ENCODE measurements at regions not wholly inside any gene's neighbourhood (a gene's known extent, or its start where the extent isn't known, plus 50 kb on each side); places are given as distances from the start of the nearest gene placed in this dataset.

- Histone ChIP-seq H3K27ac (ENCODE audit: extremely low read depth, low read depth, low read length) (no peak overlapping the region), H3K27me3 (ENCODE audit: control insufficient read depth in 2 of 2, insufficient read depth in 2 of 2, low read length in 2 of 2) (peaks cover 41 to 62% of the 10 kb centered on the region in 2 experiments; a peak in 4 of 5 replicates), H2AFZ (ENCODE audit: low read depth, low read length) (no peak overlapping the region), H3K9ac (ENCODE audit: insufficient read depth in 1 of 2, low read depth in 2 of 2, low read length in 2 of 2) (no peak overlapping the region), H3K4me2 (ENCODE audit: insufficient read depth, low read length) (no peak overlapping the region), H3K9me3 (replicated peaks; ENCODE audit: control insufficient read depth, insufficient read depth, low read depth, low read length) (no peaks in the 10 kb centered on the region), H3K36me3 (ENCODE audit: control insufficient read depth, insufficient read depth, low read length) (no peaks in the 10 kb centered on the region), H3K79me2 (ENCODE audit: control insufficient read depth, insufficient read depth, low read length) (no peaks in the 10 kb centered on the region), H3K9me1 (ENCODE audit: control insufficient read depth, insufficient read depth, low read length) (no peaks in the 10 kb centered on the region), H4K20me1 (replicated peaks; ENCODE audit: control insufficient read depth, insufficient read depth, low read length) (no peaks in the 10 kb centered on the region), H3K4me3 (no peak overlapping the region), H3K4me1 (replicated peaks in 1 of 2; ENCODE audit: control insufficient read depth in 2 of 2, insufficient read depth in 2 of 2, low read length in 2 of 2) (no peaks in the 10 kb centered on the region)
- TF ChIP-seq WHSC1 (IDR thresholded peaks at IDR 0.05; ENCODE audit: low read length) (no peak), SUPT5H (IDR thresholded peaks at IDR 0.05) (no peak), STAT5B (CRISPR knock-in tag; IDR thresholded peaks at IDR 0.05) (no peak), BDP1 (IDR thresholded peaks at IDR 0.05; ENCODE audit: insufficient read depth, insufficient read length) (no peak), CCNT2 (IDR thresholded peaks at IDR 0.05; ENCODE audit: borderline replicate concordance, extremely low read depth, insufficient read length, low read depth, low read length) (no peak), NELFE (IDR thresholded peaks at IDR 0.05; ENCODE audit: insufficient read depth, insufficient read length) (no peak), BRF2 (IDR thresholded peaks at IDR 0.05; ENCODE audit: borderline replicate concordance, insufficient read depth, insufficient read length) (no peak), LCOR (CRISPR knock-in tag; IDR thresholded peaks at IDR 0.05) (no peak), E2F6 (IDR thresholded peaks at IDR 0.05; ENCODE audit: borderline replicate concordance in 1 of 2, extremely low read depth in 1 of 2, insufficient read depth in 1 of 2, insufficient read length in 1 of 2, low read depth in 1 of 2, low read length in 1 of 2, poor library complexity in 1 of 2, severe bottlenecking in 1 of 2) (no peak)
- TF ChIP-seq, protein P1, sequence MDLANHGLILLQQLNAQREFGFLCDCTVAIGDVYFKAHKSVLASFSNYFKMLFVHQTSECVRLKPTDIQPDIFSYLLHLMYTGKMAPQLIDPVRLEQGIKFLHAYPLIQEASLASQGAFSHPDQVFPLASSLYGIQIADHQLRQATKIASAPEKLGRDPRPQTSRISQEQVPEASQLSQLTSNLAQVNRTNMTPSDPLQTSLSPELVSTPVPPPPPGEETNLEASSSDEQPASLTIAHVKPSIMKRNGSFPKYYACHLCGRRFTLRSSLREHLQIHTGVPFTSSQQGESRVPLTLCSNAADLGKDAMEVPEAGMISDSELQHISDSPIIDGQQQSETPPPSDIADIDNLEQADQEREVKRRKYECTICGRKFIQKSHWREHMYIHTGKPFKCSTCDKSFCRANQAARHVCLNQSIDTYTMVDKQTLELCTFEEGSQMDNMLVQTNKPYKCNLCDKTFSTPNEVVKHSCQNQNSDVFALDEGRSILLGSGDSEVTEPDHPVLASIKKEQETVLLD (IDR thresholded peaks at IDR 0.05) = no peak
- POLR2A ChIA-PET = interaction anchor here (0.6 to 1.0 kb wide), 2 partner anchors 24 to 89 kb away, joined by 3 read pairs; no protein-coding TSS in a partner anchor
- CTCF ChIA-PET (ENCODE audit: low intra/inter-chr PET ratio) = no interaction called here
- WGBS (ENCODE audit: insufficient coverage, low coverage, missing lambda C conversion rate) = 0% methylated on average over 14 of the region's 14 CpGs
- in situ Hi-C loops (cut with MboI) (no loop called here), intact Hi-C loops (cut with micrococcal nuclease) (no loop called here)
- ATAC-seq (no peak), FAIRE-seq (no peak), DNase-seq (ENCODE audit: extremely low read depth in 1 of 4, low spot score in 3 of 4) (no peak)
- BruUV-seq (replicated peaks) = no TSS peak
These were observed 67.5 kb upstream of the CLDN14 start for GRCh38 chr21:36547464-36547863.
